Central memory CD8-positive, alpha-beta T cell (primary cell): ENCODE measurements at regions not wholly inside any gene's neighbourhood (a gene's known extent, or its start where the extent isn't known, plus 50 kb on each side); places are given as distances from the start of the nearest gene placed in this dataset.

Experiments used
- ATAC-seq: fragments of 150-1000 bp; cut with Tn5 transposase; replicated peaks from 2 replicates; pipeline ENCODE4 v1.10.0; 2022; ENCODE audit warnings: mild to moderate bottlenecking, moderate FRiP score, moderate number of reproducible peaks; ENCODE audit not compliant: poor library complexity, severe bottlenecking; ENCODE audit errors: extremely low read depth
- DNase-seq, 2 donors: peaks; one replicate each; pipeline ENCODE4 v3.0.0; 2021; ENCODE audit warnings: low spot score in 2 of 2
- H3K27ac Mint-ChIP-seq: one replicate; pipeline ENCODE4 v1.8.0; 2022; ENCODE audit warnings: low read depth, mild to moderate bottlenecking, moderate library complexity, mixed read lengths
- H3K27me3 Mint-ChIP-seq: one replicate; pipeline ENCODE4 v1.8.0; 2022; ENCODE audit warnings: mixed read lengths
- H3K36me3 Mint-ChIP-seq: one replicate; pipeline ENCODE4 v1.8.0; 2022; ENCODE audit warnings: mild to moderate bottlenecking, moderate library complexity, mixed read lengths; ENCODE audit not compliant: insufficient read depth
- H3K4me1 Mint-ChIP-seq: one replicate; pipeline ENCODE4 v1.8.0; 2022; ENCODE audit warnings: mixed read lengths
- H3K4me3 Mint-ChIP-seq: one replicate; pipeline ENCODE4 v1.8.0; 2022; ENCODE audit warnings: mild to moderate bottlenecking, moderate library complexity, mixed read lengths
- H3K9me3 Mint-ChIP-seq: one replicate; pipeline ENCODE4 v1.8.0; 2022; ENCODE audit warnings: mixed read lengths

DNA sequence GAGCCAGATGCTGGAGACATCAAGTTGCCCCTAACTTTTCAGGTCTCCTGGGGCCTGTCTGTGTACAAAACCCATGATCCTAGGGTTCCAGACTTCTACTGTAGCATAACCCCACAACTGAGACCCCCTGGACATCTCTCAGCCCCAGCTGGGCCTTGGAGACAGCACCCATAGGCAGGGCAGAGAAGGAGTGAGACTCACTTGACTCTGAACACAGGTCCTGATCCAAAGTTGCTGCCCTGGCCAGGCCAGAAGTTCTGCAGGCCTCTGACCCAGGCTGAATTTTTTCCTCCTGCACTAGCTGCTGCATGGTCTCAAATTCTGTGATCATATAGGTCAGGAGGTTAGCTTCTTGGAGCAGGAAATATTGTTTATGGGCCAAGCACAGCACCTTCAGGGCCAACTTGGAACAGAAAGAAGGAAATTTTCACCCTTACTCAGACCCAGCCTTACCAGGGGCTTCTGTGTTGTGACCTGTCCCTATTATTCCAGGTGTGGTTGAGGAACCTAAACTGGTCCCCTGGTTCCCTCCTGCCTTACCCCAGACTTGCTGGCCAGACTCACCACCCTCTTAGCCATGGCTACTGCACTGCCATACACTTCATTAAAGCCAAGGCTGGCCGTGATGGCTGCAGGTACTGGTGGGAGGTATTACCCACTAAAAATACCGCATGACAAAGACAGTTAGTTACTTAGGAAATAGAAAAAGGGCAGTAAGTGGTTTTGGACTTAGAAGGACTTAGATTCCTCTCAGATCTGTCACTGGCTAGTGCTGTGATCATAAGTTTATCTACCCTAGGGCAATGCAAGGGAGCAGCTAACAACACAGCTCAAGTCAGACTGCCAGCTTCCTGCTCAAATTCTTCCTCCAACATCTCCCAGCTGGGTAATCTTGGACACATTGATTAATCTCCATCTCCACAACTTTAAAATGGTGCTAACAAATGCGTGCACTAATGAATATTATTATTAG, 2180.1 kb downstream of the TP53TG3F start:
- DNase-seq = no peak
- Mint-ChIP-seq H3K4me3 (no peak overlapping the region), H3K9me3 (peaks cover 31% of the 10 kb centered on the region), H3K27me3 (no peaks in the 10 kb centered on the region), H3K36me3 (peaks cover 2% of the 10 kb centered on the region), H3K4me1 (no peaks in the 10 kb centered on the region), H3K27ac (no peak overlapping the region)
- ATAC-seq = no peak

DNA sequence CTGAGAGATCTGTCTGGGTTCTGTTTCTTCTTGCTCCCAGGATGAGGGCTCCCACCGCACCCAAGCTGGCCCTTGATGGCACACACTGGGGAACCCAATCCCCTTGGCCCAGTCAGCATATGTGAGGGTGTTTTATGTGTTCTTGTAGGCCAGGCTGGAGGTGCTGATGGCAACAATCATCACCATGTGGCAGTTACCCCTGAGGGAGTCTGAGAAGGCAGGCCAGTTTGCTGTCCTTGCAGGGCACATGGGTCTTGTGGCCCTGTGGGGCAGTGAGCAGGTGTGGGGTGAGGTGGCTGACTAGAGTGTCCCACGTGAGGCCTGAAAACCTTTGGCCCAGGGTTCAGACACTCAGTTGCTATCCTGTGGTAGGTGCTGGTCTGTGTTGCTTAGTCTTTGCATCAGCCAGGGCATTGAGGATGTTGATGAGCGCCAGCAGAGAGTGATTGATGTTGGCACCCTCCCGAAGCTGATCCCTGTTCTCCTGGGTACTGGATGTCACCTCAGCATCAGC, 2183.0 kb downstream of the TP53TG3F start:
- no peak for ATAC-seq
- no peaks in the 10 kb centered on the region for H3K27me3 Mint-ChIP-seq

DNA sequence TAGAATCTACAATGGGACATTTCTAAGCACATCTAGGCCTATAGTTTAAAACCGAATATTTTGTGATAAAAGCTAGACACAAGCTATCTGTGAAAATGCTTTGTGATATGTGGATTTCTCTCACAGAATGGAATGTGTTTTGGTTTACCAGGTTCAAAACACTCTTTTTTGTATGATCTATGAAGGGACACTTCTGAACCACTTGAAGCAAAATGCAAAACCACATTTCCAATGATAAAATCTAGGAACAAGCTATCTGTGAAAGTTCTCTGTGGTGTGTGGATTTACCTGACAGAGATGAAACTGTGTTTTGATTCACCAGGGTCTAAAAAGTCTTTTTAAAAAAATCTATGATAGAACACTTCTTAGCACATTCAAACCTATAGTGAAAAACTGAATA, 2192.4 kb downstream of the TP53TG3F start:
- H3K36me3 Mint-ChIP-seq = no peaks in the 10 kb centered on the region
- no peak overlapping the region for H3K27ac Mint-ChIP-seq
- ATAC-seq = no peak
- H3K4me1 Mint-ChIP-seq = no peaks in the 10 kb centered on the region
- H3K9me3 Mint-ChIP-seq = peaks cover 3% of the 10 kb centered on the region
- H3K27me3 Mint-ChIP-seq = no peaks in the 10 kb centered on the region
- no peak for DNase-seq
- no peak overlapping the region for H3K4me3 Mint-ChIP-seq

More for the DNA sequence above, 2183.0 kb downstream of the TP53TG3F start:
- no peak overlapping the region for H3K4me3 Mint-ChIP-seq
- peaks cover 31% of the 10 kb centered on the region for H3K9me3 Mint-ChIP-seq
- H3K36me3 Mint-ChIP-seq = peaks cover 2% of the 10 kb centered on the region
- no peak overlapping the region for H3K27ac Mint-ChIP-seq
- no peaks in the 10 kb centered on the region for H3K4me1 Mint-ChIP-seq
- DNase-seq = no peak

DNA sequence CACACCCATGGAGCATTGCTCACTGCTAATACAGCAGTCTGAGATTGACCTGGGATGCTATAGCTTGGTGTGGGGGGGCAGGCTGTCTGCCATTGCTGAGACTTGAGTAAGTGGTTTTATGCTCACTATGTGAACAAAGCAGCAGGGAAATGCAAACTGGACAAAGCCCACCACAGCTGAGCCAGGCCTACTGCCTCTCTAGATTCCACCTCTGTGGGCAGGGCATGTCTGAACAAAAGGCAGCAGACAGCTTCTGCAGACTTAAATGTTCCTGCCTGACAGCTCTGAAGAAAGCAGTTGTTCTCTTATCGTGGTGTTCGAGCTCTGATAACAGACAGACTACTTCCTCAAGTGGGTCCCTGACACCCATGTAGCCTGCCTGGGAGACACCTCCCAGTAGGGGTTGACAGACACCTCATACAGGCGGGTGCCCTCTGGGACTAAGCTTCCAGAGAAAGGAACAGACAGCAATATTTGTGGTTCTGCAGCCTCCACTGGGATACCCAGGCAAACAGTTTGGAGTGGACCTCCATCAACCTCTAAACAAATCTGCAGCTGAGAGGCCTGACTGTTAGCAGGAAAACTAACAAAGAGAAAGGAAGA, 2204.8 kb downstream of the TP53TG3F start:
- no peak overlapping the region for H3K4me3 Mint-ChIP-seq
- peaks cover 28% of the 10 kb centered on the region for H3K9me3 Mint-ChIP-seq
- H3K27me3 Mint-ChIP-seq = no peaks in the 10 kb centered on the region
- no peak overlapping the region for H3K27ac Mint-ChIP-seq
- no peak for ATAC-seq
- no peaks in the 10 kb centered on the region for H3K4me1 Mint-ChIP-seq
- DNase-seq = no peak
- H3K36me3 Mint-ChIP-seq = no peaks in the 10 kb centered on the region

DNA sequence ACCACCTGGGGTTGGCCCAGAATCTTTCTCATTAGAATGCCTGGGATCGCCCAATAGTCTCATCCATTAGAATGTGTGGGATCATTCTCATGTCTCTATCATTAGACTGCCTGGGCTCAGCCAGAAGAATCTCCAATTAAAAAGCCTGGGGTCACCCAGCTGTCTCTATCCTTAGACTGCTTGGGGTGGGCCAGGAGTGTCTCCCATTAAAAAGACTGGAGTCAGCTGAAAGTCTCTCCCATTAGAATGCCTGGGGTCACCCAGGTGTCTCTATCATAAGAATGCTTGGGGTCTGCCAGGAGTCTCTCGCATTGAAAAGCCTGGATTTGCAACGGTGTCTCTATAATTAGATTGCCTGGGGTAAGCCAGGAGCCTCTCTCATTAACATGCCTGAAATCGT, 2225.7 kb downstream of the TP53TG3F start:
- Mint-ChIP-seq H3K27ac (no peak overlapping the region), H3K36me3 (peaks cover 2% of the 10 kb centered on the region), H3K27me3 (no peaks in the 10 kb centered on the region), H3K4me1 (no peaks in the 10 kb centered on the region), H3K9me3 (peaks cover 19% of the 10 kb centered on the region), H3K4me3 (no peak overlapping the region)
- no peak for DNase-seq
- ATAC-seq = no peak

DNA sequence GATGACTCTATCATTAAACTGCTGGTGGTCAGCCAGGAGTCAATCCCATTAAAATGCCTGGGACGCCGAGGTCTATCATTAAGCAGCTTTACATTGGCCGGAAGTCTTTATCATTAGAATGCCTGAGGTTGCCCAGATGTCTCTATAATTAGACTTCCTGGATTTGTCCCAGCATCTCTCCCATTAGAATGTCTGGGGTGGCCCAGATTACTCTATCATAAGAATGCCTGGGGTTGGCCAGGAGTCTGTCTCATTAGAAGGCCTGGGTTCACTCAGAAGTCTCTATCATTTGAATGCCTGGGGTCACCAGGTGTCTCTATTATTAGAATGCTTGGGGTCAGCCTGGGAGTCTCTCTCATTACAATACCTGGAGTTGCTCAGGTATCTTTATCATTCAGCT, 2227.2 kb downstream of the TP53TG3F start:
- Mint-ChIP-seq H3K4me1 (no peaks in the 10 kb centered on the region), H3K9me3 (peaks cover 28% of the 10 kb centered on the region), H3K4me3 (no peak overlapping the region), H3K36me3 (peaks cover 2% of the 10 kb centered on the region), H3K27ac (no peak overlapping the region), H3K27me3 (no peaks in the 10 kb centered on the region)
- ATAC-seq (no peak), DNase-seq (no peak)

DNA sequence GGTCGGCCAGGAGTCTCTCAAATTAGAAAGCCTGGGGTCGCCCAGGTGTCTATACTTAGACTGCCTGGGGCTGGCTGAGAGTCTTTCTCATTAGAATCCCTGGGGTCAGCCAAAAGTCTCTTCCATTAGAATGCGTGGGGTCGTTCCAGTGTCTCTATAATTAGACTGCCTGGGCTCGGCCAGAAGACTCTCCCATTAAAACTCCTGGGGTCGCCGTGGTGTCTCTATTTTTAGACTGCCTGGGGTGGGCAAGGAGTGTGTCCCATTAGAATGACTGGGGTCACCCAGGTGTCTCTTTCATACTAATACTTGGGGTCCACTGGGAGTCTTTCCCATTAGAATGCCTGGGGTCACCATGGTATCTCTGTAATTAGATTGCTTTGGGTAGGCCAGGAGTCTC, 2227.7 kb downstream of the TP53TG3F start:
- ATAC-seq = no peak
- H3K27ac Mint-ChIP-seq = no peak overlapping the region

DNA sequence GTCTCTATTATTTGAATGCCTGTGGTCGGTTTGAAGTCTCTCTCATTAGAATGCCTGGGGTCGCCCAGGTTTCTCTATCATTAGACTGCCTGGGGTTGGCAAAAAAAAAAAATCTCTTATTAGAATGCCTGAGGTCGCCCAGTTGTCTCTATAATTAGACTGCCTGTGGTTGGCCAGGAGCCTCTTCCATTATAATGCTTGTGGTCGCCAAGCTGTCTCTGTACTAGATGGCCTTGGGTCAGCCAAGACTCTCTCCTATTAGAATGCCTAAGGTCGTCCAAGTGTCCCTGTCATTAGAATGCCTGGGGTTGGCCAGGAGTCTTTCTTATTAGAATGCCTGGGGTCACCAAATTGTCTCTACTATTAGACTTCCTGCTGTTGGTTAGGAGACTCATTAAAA, 2228.4 kb downstream of the TP53TG3F start:
- ATAC-seq (no peak), DNase-seq (no peak)
- Mint-ChIP-seq H3K27me3 (no peaks in the 10 kb centered on the region), H3K36me3 (peaks cover 2% of the 10 kb centered on the region), H3K9me3 (peaks cover 35% of the 10 kb centered on the region), H3K27ac (no peak overlapping the region), H3K4me1 (no peaks in the 10 kb centered on the region), H3K4me3 (no peak overlapping the region)

More for the DNA sequence above, 2227.7 kb downstream of the TP53TG3F start:
- no peak for DNase-seq
- no peaks in the 10 kb centered on the region for H3K4me1 Mint-ChIP-seq
- no peak overlapping the region for H3K4me3 Mint-ChIP-seq
- H3K9me3 Mint-ChIP-seq = peaks cover 30% of the 10 kb centered on the region
- peaks cover 2% of the 10 kb centered on the region for H3K36me3 Mint-ChIP-seq
- no peaks in the 10 kb centered on the region for H3K27me3 Mint-ChIP-seq

DNA sequence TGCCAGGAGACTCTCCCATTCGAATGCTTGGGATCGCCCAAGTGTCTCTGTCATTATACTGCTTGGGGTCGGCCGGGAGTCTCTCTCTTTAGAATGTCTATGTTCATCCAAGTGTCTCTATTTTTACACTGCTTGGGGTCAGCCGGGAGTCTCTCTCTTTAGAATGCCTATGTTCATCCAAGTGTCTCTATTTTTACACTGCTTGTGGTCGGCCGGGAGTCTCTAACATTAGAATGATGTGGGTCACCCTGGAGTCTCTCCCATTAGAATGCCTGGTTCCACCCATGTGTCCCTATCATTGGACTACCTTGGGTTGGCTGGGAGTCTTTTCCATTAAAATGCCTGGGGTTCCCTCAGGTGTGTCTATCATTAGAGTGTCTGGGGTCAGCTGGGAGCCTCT, 2230.4 kb downstream of the TP53TG3F start:
- Mint-ChIP-seq H3K4me3 (no peak overlapping the region), H3K36me3 (peaks cover 2% of the 10 kb centered on the region), H3K4me1 (no peaks in the 10 kb centered on the region), H3K27ac (no peak overlapping the region), H3K27me3 (no peaks in the 10 kb centered on the region), H3K9me3 (peaks cover 28% of the 10 kb centered on the region)
- ATAC-seq = no peak
- DNase-seq = no peak

DNA sequence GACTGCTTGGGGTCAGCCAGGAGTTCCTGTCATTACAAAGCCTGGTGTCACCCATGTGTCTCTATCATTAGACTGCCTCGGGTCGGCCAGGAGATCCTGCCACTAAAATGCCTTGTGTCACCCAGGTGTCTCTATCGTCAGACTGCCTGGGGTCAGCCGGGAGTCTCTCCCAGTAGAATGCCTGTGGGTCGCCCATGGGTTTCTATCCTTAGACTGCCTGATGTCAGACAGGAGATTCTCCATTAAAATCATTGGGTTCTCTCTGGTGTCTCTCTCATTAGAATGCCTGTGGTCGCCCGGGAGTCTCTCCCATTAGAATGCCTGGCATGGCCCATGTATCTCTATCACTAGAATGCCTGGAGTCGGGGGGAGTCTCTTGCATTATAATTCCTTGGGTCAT, 2231.0 kb downstream of the TP53TG3F start:
- Mint-ChIP-seq H3K9me3 (peaks cover 28% of the 10 kb centered on the region), H3K4me1 (no peaks in the 10 kb centered on the region), H3K4me3 (no peak overlapping the region), H3K27me3 (no peaks in the 10 kb centered on the region), H3K27ac (no peak overlapping the region), H3K36me3 (peaks cover 2% of the 10 kb centered on the region)
- ATAC-seq (no peak), DNase-seq (no peak)

DNA sequence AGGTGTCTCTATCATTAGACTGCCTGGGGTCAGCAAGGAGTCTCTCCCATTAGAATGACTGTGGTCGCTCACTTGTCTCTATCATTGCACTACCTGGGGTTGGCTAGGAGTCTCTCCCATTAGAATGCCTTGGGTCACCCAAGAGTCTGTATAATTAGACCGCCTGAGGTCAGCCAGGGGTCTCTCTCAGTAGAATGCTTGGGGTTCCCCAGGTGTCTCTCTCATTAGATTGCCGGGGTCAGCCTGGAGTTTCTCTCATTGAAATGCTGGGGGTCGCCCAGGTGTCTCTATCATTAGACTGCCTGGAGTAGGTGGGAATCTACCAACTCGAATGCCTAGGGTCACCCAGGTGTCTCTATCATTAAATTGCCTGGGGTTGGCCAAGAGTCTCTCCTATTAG, 2231.6 kb downstream of the TP53TG3F start:
- no peaks in the 10 kb centered on the region for H3K4me1 Mint-ChIP-seq
- ATAC-seq (no peak), DNase-seq (no peak)
- no peak overlapping the region for H3K4me3 Mint-ChIP-seq
- no peak overlapping the region for H3K27ac Mint-ChIP-seq
- H3K27me3 Mint-ChIP-seq = no peaks in the 10 kb centered on the region
- H3K9me3 Mint-ChIP-seq = peaks cover 22% of the 10 kb centered on the region
- H3K36me3 Mint-ChIP-seq = peaks cover 2% of the 10 kb centered on the region

DNA sequence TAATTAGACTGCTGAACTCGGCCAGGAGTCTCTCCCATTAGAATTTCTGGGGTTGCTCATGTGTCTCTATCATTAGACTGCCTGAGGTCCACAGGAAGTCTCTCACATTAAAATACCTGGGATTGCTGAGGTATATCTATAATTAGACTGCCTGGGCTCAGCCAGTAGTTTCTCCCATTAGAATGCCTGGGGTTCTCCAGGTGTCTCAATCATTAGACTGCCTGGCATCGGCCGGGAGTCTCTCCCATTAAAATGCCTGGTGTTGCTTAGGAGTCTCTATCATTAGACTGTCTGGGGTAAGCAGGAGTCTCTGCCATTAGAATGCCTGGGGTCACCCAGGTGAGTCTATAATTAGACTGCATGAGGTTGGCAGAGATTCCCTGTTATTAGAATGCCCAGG, 2233.4 kb downstream of the TP53TG3F start:
- Mint-ChIP-seq H3K27ac (no peak overlapping the region), H3K4me3 (no peak overlapping the region)
- no peak for ATAC-seq

DNA sequence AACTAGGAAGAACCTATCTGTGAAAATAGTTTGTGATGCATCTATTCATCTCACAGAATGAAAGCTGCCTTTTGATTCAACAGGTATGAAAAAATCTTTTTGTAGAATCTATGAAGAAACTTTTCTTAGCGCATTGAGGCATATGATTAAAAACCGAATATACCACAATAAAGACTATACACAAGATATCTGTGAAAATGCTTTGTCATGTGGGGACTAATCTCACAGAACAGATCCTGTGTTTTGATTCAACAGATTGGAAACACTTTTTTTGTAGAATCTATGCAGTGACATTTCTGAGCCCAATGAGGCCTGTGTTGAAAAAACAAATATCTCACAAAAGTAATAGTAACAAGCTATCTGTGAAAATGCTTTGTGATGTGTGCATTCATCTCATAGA, 2247.5 kb downstream of the TP53TG3F start:
- Mint-ChIP-seq H3K4me3 (no peak overlapping the region), H3K36me3 (no peaks in the 10 kb centered on the region), H3K27me3 (no peaks in the 10 kb centered on the region), H3K9me3 (no peaks in the 10 kb centered on the region), H3K4me1 (no peaks in the 10 kb centered on the region), H3K27ac (no peak overlapping the region)
- no peak for ATAC-seq
- no peak for DNase-seq

More for the DNA sequence above, 2233.4 kb downstream of the TP53TG3F start:
- no peaks in the 10 kb centered on the region for H3K36me3 Mint-ChIP-seq
- no peaks in the 10 kb centered on the region for H3K27me3 Mint-ChIP-seq
- no peak for DNase-seq
- peaks cover 16% of the 10 kb centered on the region for H3K9me3 Mint-ChIP-seq
- H3K4me1 Mint-ChIP-seq = no peaks in the 10 kb centered on the region
